ENCODE measurements at regions not wholly inside any gene's neighbourhood (a gene's known extent, or its start where the extent isn't known, plus 50 kb on each side); places are given as distances from the start of the nearest gene placed in this dataset.

GRCh38 chr17:12591021-12591735 lies 74.5 kb upstream of the MYOCD start:
- Histone ChIP-seq H3K9ac (ENCODE audit: low read depth, low read length) (no peak overlapping the region), H3K27me3 (ENCODE audit: insufficient read depth, low read length) (no peaks in the 10 kb centered on the region), H3K36me3 (ENCODE audit: insufficient read depth, low read length) (no peaks in the 10 kb centered on the region), H3K9me3 (ENCODE audit: insufficient read depth, low read depth, low read length) (0 out of 2 replicates have a peak, but pooled peaks cover 3% of the 10 kb centered on the region), H3K27ac (ENCODE audit: low read depth, low read length) (no peak overlapping the region), H3K4me1 (ENCODE audit: insufficient read depth, low read length) (no peaks in the 10 kb centered on the region), H3K4me3 (ENCODE audit: low read length) (no peak overlapping the region)
- 77% methylated on average over 7 of the region's 7 CpGs for WGBS

- 96% methylated on average over 3 of the region's 3 CpGs for WGBS
- Histone ChIP-seq H3K4me1 (ENCODE audit: insufficient read depth, low read length) (no peaks in the 10 kb centered on the region), H3K9me3 (ENCODE audit: insufficient read depth, low read depth, low read length) (0 out of 2 replicates have a peak, but pooled peaks cover 3% of the 10 kb centered on the region), H3K36me3 (ENCODE audit: insufficient read depth, low read length) (no peaks in the 10 kb centered on the region), H3K27ac (ENCODE audit: low read depth, low read length) (no peak overlapping the region), H3K9ac (ENCODE audit: low read depth, low read length) (no peak overlapping the region), H3K4me3 (ENCODE audit: low read length) (no peak overlapping the region), H3K27me3 (ENCODE audit: insufficient read depth, low read length) (no peaks in the 10 kb centered on the region)
Observed at GRCh38 chr17:12592941-12593340, 72.7 kb upstream of the MYOCD start.

GRCh38 chr17:12596961-12597360 lies 68.7 kb upstream of the MYOCD start:
- Histone ChIP-seq H3K4me1 (ENCODE audit: insufficient read depth, low read length) (no peaks in the 10 kb centered on the region), H3K9me3 (ENCODE audit: insufficient read depth, low read depth, low read length) (no peaks in the 10 kb centered on the region), H3K27me3 (ENCODE audit: insufficient read depth, low read length) (no peaks in the 10 kb centered on the region), H3K9ac (ENCODE audit: low read depth, low read length) (no peak overlapping the region), H3K4me3 (ENCODE audit: low read length) (no peak overlapping the region), H3K27ac (ENCODE audit: low read depth, low read length) (no peak overlapping the region), H3K36me3 (ENCODE audit: insufficient read depth, low read length) (no peaks in the 10 kb centered on the region)
- 96% methylated on average over 11 of the region's 11 CpGs for WGBS

- H3K4me1 ChIP-seq (ENCODE audit: insufficient read depth, low read length) = no peaks in the 10 kb centered on the region
- H3K4me3 ChIP-seq (ENCODE audit: low read length) = no peak overlapping the region
- H3K27ac ChIP-seq (ENCODE audit: low read depth, low read length) = no peak overlapping the region
- no peaks in the 10 kb centered on the region for H3K9me3 ChIP-seq (ENCODE audit: insufficient read depth, low read depth, low read length)
- no peaks in the 10 kb centered on the region for H3K27me3 ChIP-seq (ENCODE audit: insufficient read depth, low read length)
- no peak overlapping the region for H3K9ac ChIP-seq (ENCODE audit: low read depth, low read length)
- 98% methylated on average over 3 of the region's 3 CpGs for WGBS
- H3K36me3 ChIP-seq (ENCODE audit: insufficient read depth, low read length) = no peaks in the 10 kb centered on the region
Observed at GRCh38 chr17:12597895-12598294, 67.8 kb upstream of the MYOCD start.

GRCh38 chr17:12599186-12599920 lies 66.3 kb upstream of the MYOCD start:
- H3K27me3 ChIP-seq (ENCODE audit: insufficient read depth, low read length) = no peaks in the 10 kb centered on the region
- 96% methylated on average over 2 of the region's 3 CpGs for WGBS
- no peaks in the 10 kb centered on the region for H3K36me3 ChIP-seq (ENCODE audit: insufficient read depth, low read length)

GRCh38 chr17:12600349-12600748 lies 65.3 kb upstream of the MYOCD start:
- Histone ChIP-seq H3K27ac (ENCODE audit: low read depth, low read length) (no peak overlapping the region), H3K4me1 (ENCODE audit: insufficient read depth, low read length) (no peaks in the 10 kb centered on the region), H3K27me3 (ENCODE audit: insufficient read depth, low read length) (no peaks in the 10 kb centered on the region), H3K9me3 (ENCODE audit: insufficient read depth, low read depth, low read length) (no peaks in the 10 kb centered on the region), H3K36me3 (ENCODE audit: insufficient read depth, low read length) (no peaks in the 10 kb centered on the region), H3K4me3 (ENCODE audit: low read length) (no peak overlapping the region), H3K9ac (ENCODE audit: low read depth, low read length) (no peak overlapping the region)
- 91% methylated on average over 2 of the region's 2 CpGs for WGBS

More at GRCh38 chr17:12599186-12599920, 66.3 kb upstream of the MYOCD start:
- no peak overlapping the region for H3K9ac ChIP-seq (ENCODE audit: low read depth, low read length)
- no peaks in the 10 kb centered on the region for H3K4me1 ChIP-seq (ENCODE audit: insufficient read depth, low read length)
- H3K4me3 ChIP-seq (ENCODE audit: low read length) = no peak overlapping the region
- H3K27ac ChIP-seq (ENCODE audit: low read depth, low read length) = no peak overlapping the region
- H3K9me3 ChIP-seq (ENCODE audit: insufficient read depth, low read depth, low read length) = no peaks in the 10 kb centered on the region

- Histone ChIP-seq H3K27ac (ENCODE audit: low read depth, low read length) (no peak overlapping the region), H3K9ac (ENCODE audit: low read depth, low read length) (no peak overlapping the region), H3K4me1 (ENCODE audit: insufficient read depth, low read length) (no peaks in the 10 kb centered on the region), H3K9me3 (ENCODE audit: insufficient read depth, low read depth, low read length) (no peaks in the 10 kb centered on the region), H3K27me3 (ENCODE audit: insufficient read depth, low read length) (no peaks in the 10 kb centered on the region), H3K36me3 (ENCODE audit: insufficient read depth, low read length) (no peaks in the 10 kb centered on the region), H3K4me3 (ENCODE audit: low read length) (no peak overlapping the region)
- WGBS = 97% methylated on average over 6 of the region's 6 CpGs
Observed at GRCh38 chr17:12603566-12603965, 62.1 kb upstream of the MYOCD start.

- WGBS = 97% methylated on average over 5 of the region's 5 CpGs
- no peaks in the 10 kb centered on the region for H3K4me1 ChIP-seq (ENCODE audit: insufficient read depth, low read length)
Observed at GRCh38 chr17:12605222-12605621, 60.5 kb upstream of the MYOCD start.

GRCh38 chr17:12613566-12613965 lies 52.1 kb upstream of the MYOCD start:
- H3K27ac ChIP-seq (ENCODE audit: low read depth, low read length) = no peak overlapping the region
- no peaks in the 10 kb centered on the region for H3K4me1 ChIP-seq (ENCODE audit: insufficient read depth, low read length)
- no peak overlapping the region for H3K4me3 ChIP-seq (ENCODE audit: low read length)
- WGBS = 79% methylated on average over 3 of the region's 3 CpGs
- no peaks in the 10 kb centered on the region for H3K27me3 ChIP-seq (ENCODE audit: insufficient read depth, low read length)
- no peaks in the 10 kb centered on the region for H3K36me3 ChIP-seq (ENCODE audit: insufficient read depth, low read length)
- H3K9ac ChIP-seq (ENCODE audit: low read depth, low read length) = no peak overlapping the region
- no peaks in the 10 kb centered on the region for H3K9me3 ChIP-seq (ENCODE audit: insufficient read depth, low read depth, low read length)

More at GRCh38 chr17:12605222-12605621, 60.5 kb upstream of the MYOCD start:
- Histone ChIP-seq H3K36me3 (ENCODE audit: insufficient read depth, low read length) (no peaks in the 10 kb centered on the region), H3K27me3 (ENCODE audit: insufficient read depth, low read length) (no peaks in the 10 kb centered on the region), H3K27ac (ENCODE audit: low read depth, low read length) (no peak overlapping the region), H3K9ac (ENCODE audit: low read depth, low read length) (no peak overlapping the region), H3K9me3 (ENCODE audit: insufficient read depth, low read depth, low read length) (no peaks in the 10 kb centered on the region), H3K4me3 (ENCODE audit: low read length) (no peak overlapping the region)

All from HUES64 (cell line).